ENCODE measurements at regions not wholly inside any gene's neighbourhood (a gene's known extent, or its start where the extent isn't known, plus 50 kb on each side); places are given as distances from the start of the nearest gene placed in this dataset.
"Not testable (repeated sequence)": the region's sequence is repeated elsewhere in the genome, so short reads cannot be mapped to it uniquely, and the experiment has no call there.

- no peak for DNase-seq
Observed at GRCh38 chr9:38153910-38154291, 84.9 kb upstream of the SHB start.

GRCh38 chr9:38153152-38153909 lies 84.3 kb upstream of the SHB start:
- DNase-seq, result no peak

- DNase-seq, result no peak
Observed at GRCh38 chr9:38149647-38150046, 80.6 kb upstream of the SHB start.

- DNase-seq, result no peak
Observed at GRCh38 chr9:38146844-38147243, 77.8 kb upstream of the SHB start.

GRCh38 chr9:38145526-38146053 lies 76.6 kb upstream of the SHB start:
- DNase-seq, result no peak

GRCh38 chr9:38144421-38144820 lies 75.4 kb upstream of the SHB start:
- DNase-seq, result no peak

- no peak for DNase-seq
Observed at GRCh38 chr9:38141746-38142591, 72.9 kb upstream of the SHB start.

- DNase-seq, result no peak
Observed at GRCh38 chr9:38138276-38138675, 69.2 kb upstream of the SHB start.

GRCh38 chr9:38137342-38137741 lies 68.3 kb upstream of the SHB start:
- peak in 1 of 2 donors; percentile 21 for DNase-seq

GRCh38 chr9:38136386-38136785 lies 67.4 kb upstream of the SHB start:
- no peak for DNase-seq

GRCh38 chr9:38134611-38135237 lies 65.7 kb upstream of the SHB start:
- no peak for DNase-seq

- no peak for DNase-seq
Observed at GRCh38 chr9:38133595-38133994, 64.6 kb upstream of the SHB start.

GRCh38 chr9:38132956-38133355 lies 63.9 kb upstream of the SHB start:
- DNase-seq, result no peak

GRCh38 chr9:38131729-38132128 lies 62.7 kb upstream of the SHB start:
- DNase-seq, result no peak

GRCh38 chr9:38130724-38131123 lies 61.7 kb upstream of the SHB start:
- no peak for DNase-seq

- peak; percentile 14 to 63 for DNase-seq
Observed at GRCh38 chr9:38129366-38129765, 60.3 kb upstream of the SHB start.

GRCh38 chr9:38128752-38129270 lies 59.8 kb upstream of the SHB start:
- no peak for DNase-seq

- DNase-seq, result no peak
Observed at GRCh38 chr9:38127271-38127839, 58.3 kb upstream of the SHB start.

- DNase-seq, result no peak
Observed at GRCh38 chr9:38126730-38127129, 57.7 kb upstream of the SHB start.

- DNase-seq, result no peak
Observed at GRCh38 chr9:38125889-38126288, 56.9 kb upstream of the SHB start.

- DNase-seq, result not testable (repeated sequence)
Observed at GRCh38 chr9:38123359-38123758, 54.3 kb upstream of the SHB start.

- DNase-seq, result no peak
Observed at GRCh38 chr9:38120961-38121360, 51.9 kb upstream of the SHB start.
